ENCODE measurements at regions not wholly inside any gene's neighbourhood (a gene's known extent, or its start where the extent isn't known, plus 50 kb on each side); places are given as distances from the start of the nearest gene placed in this dataset.

GRCh38 chr18:75127143-75128021, 81.6 kb downstream of the PTGR3 start:
- Mint-ChIP-seq H3K9me3 (ENCODE audit: low read depth) (peaks cover 2% of the 10 kb centered on the region), H3K27ac (no peak overlapping the region), H3K27me3 (no peaks in the 10 kb centered on the region), H3K4me3 (no peak overlapping the region), H3K4me1 (peaks cover 3% of the 10 kb centered on the region), H3K36me3 (no peaks in the 10 kb centered on the region)
- CTCF ChIA-PET: no interaction called here
- DNase-seq: no peak
- ATAC-seq: no peak

GRCh38 chr18:75125382-75126331, 83.3 kb downstream of the PTGR3 start:
- ATAC-seq (no peak), DNase-seq (no peak)
- CTCF ChIA-PET: no interaction called here
- no peaks in the 10 kb centered on the region for H3K36me3 Mint-ChIP-seq
- peaks cover 3% of the 10 kb centered on the region for H3K4me1 Mint-ChIP-seq
- H3K9me3 Mint-ChIP-seq (ENCODE audit: low read depth): peaks cover 2% of the 10 kb centered on the region
- H3K27ac Mint-ChIP-seq: no peak overlapping the region
- no peaks in the 10 kb centered on the region for H3K27me3 Mint-ChIP-seq
- no peak overlapping the region for H3K4me3 Mint-ChIP-seq

GRCh38 chr18:75124991-75125381, 84.0 kb downstream of the PTGR3 start:
- H3K4me3 Mint-ChIP-seq: no peak overlapping the region
- H3K27me3 Mint-ChIP-seq: no peaks in the 10 kb centered on the region
- H3K27ac Mint-ChIP-seq: no peak overlapping the region
- DNase-seq (no peak), ATAC-seq (no peak)
- H3K4me1 Mint-ChIP-seq: peaks cover 3% of the 10 kb centered on the region
- CTCF ChIA-PET: no interaction called here
- peaks cover 2% of the 10 kb centered on the region for H3K9me3 Mint-ChIP-seq (ENCODE audit: low read depth)
- H3K36me3 Mint-ChIP-seq: no peaks in the 10 kb centered on the region

- Mint-ChIP-seq H3K4me1 (peaks cover 3% of the 10 kb centered on the region), H3K4me3 (no peak overlapping the region), H3K27me3 (no peaks in the 10 kb centered on the region), H3K27ac (no peak overlapping the region), H3K36me3 (no peaks in the 10 kb centered on the region), H3K9me3 (ENCODE audit: low read depth) (no peaks in the 10 kb centered on the region)
- DNase-seq (no peak), ATAC-seq (no peak)
- CTCF ChIA-PET: no interaction called here
Measured at GRCh38 chr18:75124551-75124950, 84.4 kb downstream of the PTGR3 start.

GRCh38 chr18:75123113-75123512, 85.8 kb downstream of the PTGR3 start:
- ATAC-seq (no peak), DNase-seq (no peak)
- Mint-ChIP-seq H3K9me3 (ENCODE audit: low read depth) (no peaks in the 10 kb centered on the region), H3K27me3 (no peaks in the 10 kb centered on the region), H3K4me1 (peaks cover 3% of the 10 kb centered on the region), H3K27ac (no peak overlapping the region), H3K36me3 (no peaks in the 10 kb centered on the region), H3K4me3 (no peak overlapping the region)
- CTCF ChIA-PET: no interaction called here

GRCh38 chr18:75122334-75122958, 86.5 kb downstream of the PTGR3 start:
- H3K9me3 Mint-ChIP-seq (ENCODE audit: low read depth): no peaks in the 10 kb centered on the region
- H3K4me1 Mint-ChIP-seq: peaks cover 3% of the 10 kb centered on the region
- no peaks in the 10 kb centered on the region for H3K27me3 Mint-ChIP-seq
- no peaks in the 10 kb centered on the region for H3K36me3 Mint-ChIP-seq
- CTCF ChIA-PET: no interaction called here
- H3K27ac Mint-ChIP-seq: no peak overlapping the region
- ATAC-seq (no peak), DNase-seq (no peak)
- no peak overlapping the region for H3K4me3 Mint-ChIP-seq

GRCh38 chr18:75121266-75121665, 87.7 kb downstream of the PTGR3 start:
- CTCF ChIA-PET: no interaction called here
- Mint-ChIP-seq H3K27ac (no peak overlapping the region), H3K4me3 (no peak overlapping the region), H3K27me3 (no peaks in the 10 kb centered on the region), H3K9me3 (ENCODE audit: low read depth) (no peaks in the 10 kb centered on the region), H3K36me3 (no peaks in the 10 kb centered on the region), H3K4me1 (peaks cover 3% of the 10 kb centered on the region)
- ATAC-seq (no peak), DNase-seq (no peak)

- Mint-ChIP-seq H3K4me1 (no peaks in the 10 kb centered on the region), H3K9me3 (ENCODE audit: low read depth) (no peaks in the 10 kb centered on the region), H3K36me3 (no peaks in the 10 kb centered on the region), H3K27ac (no peak overlapping the region), H3K27me3 (no peaks in the 10 kb centered on the region), H3K4me3 (no peak overlapping the region)
- CTCF ChIA-PET: no interaction called here
- DNase-seq (no peak), ATAC-seq (no peak)
Measured at GRCh38 chr18:75120521-75120920, 88.4 kb downstream of the PTGR3 start.

- no peak for ATAC-seq
Measured at GRCh38 chr18:75116809-75117208, 92.1 kb downstream of the PTGR3 start.

GRCh38 chr18:75116165-75116564, 92.8 kb downstream of the PTGR3 start:
- CTCF ChIA-PET: no interaction called here
- Mint-ChIP-seq H3K4me3 (no peak overlapping the region), H3K36me3 (no peaks in the 10 kb centered on the region), H3K27me3 (no peaks in the 10 kb centered on the region), H3K27ac (no peak overlapping the region), H3K4me1 (no peaks in the 10 kb centered on the region), H3K9me3 (ENCODE audit: low read depth) (no peaks in the 10 kb centered on the region)
- ATAC-seq (no peak), DNase-seq (no peak)

More at GRCh38 chr18:75116809-75117208, 92.1 kb downstream of the PTGR3 start:
- no peak overlapping the region for H3K27ac Mint-ChIP-seq
- no peak overlapping the region for H3K4me3 Mint-ChIP-seq
- CTCF ChIA-PET: no interaction called here
- H3K9me3 Mint-ChIP-seq (ENCODE audit: low read depth): no peaks in the 10 kb centered on the region
- no peaks in the 10 kb centered on the region for H3K4me1 Mint-ChIP-seq
- no peaks in the 10 kb centered on the region for H3K36me3 Mint-ChIP-seq
- H3K27me3 Mint-ChIP-seq: no peaks in the 10 kb centered on the region
- DNase-seq: no peak

- Mint-ChIP-seq H3K4me3 (no peak overlapping the region), H3K9me3 (ENCODE audit: low read depth) (no peaks in the 10 kb centered on the region), H3K27me3 (no peaks in the 10 kb centered on the region), H3K4me1 (no peaks in the 10 kb centered on the region), H3K36me3 (no peaks in the 10 kb centered on the region), H3K27ac (no peak overlapping the region)
- ATAC-seq (no peak), DNase-seq (no peak)
- CTCF ChIA-PET: no interaction called here
Measured at GRCh38 chr18:75115514-75115913, 93.4 kb downstream of the PTGR3 start.

Measured in activated CD8-positive, alpha-beta memory T cell treated with anti-CD3 and anti-CD28 coated beads, Interleukin-2, amount 10 ng/mL, durations not matched to agents 7 days and 5 days (primary cell).